HepG2 (cell line): ENCODE measurements at regions not wholly inside any gene's neighbourhood (a gene's known extent, or its start where the extent isn't known, plus 50 kb on each side); places are given as distances from the start of the nearest gene placed in this dataset.

Source experiments
- EP300 ChIP-seq, 3 experiments: sonication (generic) in 1 of 3; formaldehyde crosslinking in 1 of 3; IDR thresholded peaks; 2 replicates each; pipeline versions ENCODE4 v1.5.1 to v1.6.1; 2011 to 2020; ENCODE audit warnings: low read depth in 2 of 3, low read length in 2 of 3, borderline replicate concordance in 1 of 3, improper control_type of control experiment in 1 of 3, mild to moderate bottlenecking in 1 of 3, missing genetic modification reagents in 1 of 3, moderate library complexity in 1 of 3
- FOXJ3 ChIP-seq: sonication (generic); formaldehyde crosslinking; IDR thresholded peaks from 2 replicates; pipeline ENCODE4 v1.4.0; 2020; ENCODE audit warnings: missing genetic modification reagents, mild to moderate bottlenecking, borderline replicate concordance
- GMEB1 ChIP-seq: sonication (generic); formaldehyde crosslinking; IDR thresholded peaks from 2 replicates; pipeline ENCODE4 v1.5.1; 2020; ENCODE audit warnings: missing genetic modification reagents, mild to moderate bottlenecking, borderline replicate concordance
- NR3C1 ChIP-seq: sonication (generic); formaldehyde crosslinking; IDR thresholded peaks from 2 replicates; pipeline ENCODE4 v1.4.0; 2020; ENCODE audit warnings: missing genetic modification reagents
- POGZ ChIP-seq: sonication (generic); formaldehyde crosslinking; IDR thresholded peaks from 2 replicates; pipeline ENCODE4 v1.4.0; 2020; ENCODE audit warnings: mild to moderate bottlenecking, missing genetic modification reagents
- SP1 ChIP-seq, 2 experiments: fragments of 450-650 bp in 1 of 2; sonication (generic) in 1 of 2; formaldehyde crosslinking in 1 of 2; IDR thresholded peaks; 2 replicates each; pipeline versions ENCODE4 v1.4.0 to v1.6.1; 2016 to 2020; ENCODE audit warnings: missing genetic modification reagents in 1 of 2
- TRIM24 ChIP-seq: sonication (generic); formaldehyde crosslinking; IDR thresholded peaks from 2 replicates; pipeline ENCODE4 v1.8.0; 2022; ENCODE audit warnings: mild to moderate bottlenecking, missing genetic modification reagents
- TSC22D2 ChIP-seq: sonication (generic); formaldehyde crosslinking; IDR thresholded peaks from 2 replicates; pipeline ENCODE4 v1.5.1; 2020; ENCODE audit warnings: missing genetic modification reagents, mild to moderate bottlenecking, borderline replicate concordance
- TF ChIP-seq, protein P1 (sequence below): sonication (generic); formaldehyde crosslinking; IDR thresholded peaks from 2 replicates; pipeline ENCODE4 v1.5.1; 2020; ENCODE audit warnings: mild to moderate bottlenecking, missing genetic modification reagents
- TF ChIP-seq, protein P2 (sequence below): sonication (generic); formaldehyde crosslinking; IDR thresholded peaks from 2 replicates; pipeline ENCODE4 v1.8.0; 2022; ENCODE audit warnings: low read depth, missing genetic modification reagents

GRCh38 chr3:181952929-181953328 is 241.2 kb downstream of the SOX2 start:
- TF ChIP-seq EP300 (IDR thresholded peaks at IDR 0.05; ENCODE audit: low read depth in 2 of 2, low read length in 2 of 2) (no peak), EP300 (CRISPR knock-in tag; IDR thresholded peaks at IDR 0.05; ENCODE audit: borderline replicate concordance) (no peak), POGZ (CRISPR knock-in tag) (no peak), SP1 (IDR thresholded peaks at IDR 0.05) (no peak), SP1 (CRISPR knock-in tag; IDR thresholded peaks at IDR 0.05) (no peak), GMEB1 (CRISPR knock-in tag) (no peak), FOXJ3 (CRISPR knock-in tag) (no peak), TRIM24 (CRISPR knock-in tag) (no peak), NR3C1 (CRISPR knock-in tag) (no peak), TSC22D2 (CRISPR knock-in tag) (no peak)
- TF ChIP-seq, protein P1, sequence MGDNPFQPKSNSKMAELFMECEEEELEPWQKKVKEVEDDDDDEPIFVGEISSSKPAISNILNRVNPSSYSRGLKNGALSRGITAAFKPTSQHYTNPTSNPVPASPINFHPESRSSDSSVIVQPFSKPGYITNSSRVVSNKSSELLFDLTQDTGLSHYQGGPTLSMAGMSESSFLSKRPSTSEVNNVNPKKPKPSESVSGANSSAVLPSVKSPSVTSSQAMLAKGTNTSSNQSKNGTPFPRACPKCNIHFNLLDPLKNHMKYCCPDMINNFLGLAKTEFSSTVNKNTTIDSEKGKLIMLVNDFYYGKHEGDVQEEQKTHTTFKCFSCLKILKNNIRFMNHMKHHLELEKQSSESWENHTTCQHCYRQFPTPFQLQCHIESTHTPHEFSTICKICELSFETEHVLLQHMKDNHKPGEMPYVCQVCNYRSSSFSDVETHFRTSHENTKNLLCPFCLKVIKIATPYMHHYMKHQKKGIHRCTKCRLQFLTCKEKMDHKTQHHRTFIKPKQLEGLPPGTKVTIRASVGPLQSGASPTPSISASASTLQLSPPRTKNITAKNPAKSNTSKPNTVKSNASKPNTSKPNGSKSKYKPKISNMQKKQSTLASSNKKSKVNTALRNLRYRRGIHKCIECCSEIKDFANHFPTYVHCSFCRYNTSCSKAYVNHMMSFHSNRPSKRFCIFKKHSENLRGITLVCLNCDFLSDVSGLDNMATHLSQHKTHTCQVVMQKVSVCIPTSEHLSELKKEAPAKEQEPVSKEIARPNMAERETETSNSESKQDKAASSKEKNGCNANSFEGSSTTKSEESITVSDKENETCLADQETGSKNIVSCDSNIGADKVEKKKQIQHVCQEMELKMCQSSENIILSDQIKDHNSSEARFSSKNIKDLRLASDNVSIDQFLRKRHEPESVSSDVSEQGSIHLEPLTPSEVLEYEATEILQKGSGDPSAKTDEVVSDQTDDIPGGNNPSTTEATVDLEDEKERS (CRISPR knock-in tag) = no peak
- TF ChIP-seq, protein P2, sequence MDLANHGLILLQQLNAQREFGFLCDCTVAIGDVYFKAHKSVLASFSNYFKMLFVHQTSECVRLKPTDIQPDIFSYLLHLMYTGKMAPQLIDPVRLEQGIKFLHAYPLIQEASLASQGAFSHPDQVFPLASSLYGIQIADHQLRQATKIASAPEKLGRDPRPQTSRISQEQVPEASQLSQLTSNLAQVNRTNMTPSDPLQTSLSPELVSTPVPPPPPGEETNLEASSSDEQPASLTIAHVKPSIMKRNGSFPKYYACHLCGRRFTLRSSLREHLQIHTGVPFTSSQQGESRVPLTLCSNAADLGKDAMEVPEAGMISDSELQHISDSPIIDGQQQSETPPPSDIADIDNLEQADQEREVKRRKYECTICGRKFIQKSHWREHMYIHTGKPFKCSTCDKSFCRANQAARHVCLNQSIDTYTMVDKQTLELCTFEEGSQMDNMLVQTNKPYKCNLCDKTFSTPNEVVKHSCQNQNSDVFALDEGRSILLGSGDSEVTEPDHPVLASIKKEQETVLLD (CRISPR knock-in tag) = no peak
